Activated B cell treated with CpG ODN at 0.5 μM for 24 hours (primary cell): ENCODE measurements at regions not wholly inside any gene's neighbourhood (a gene's known extent, or its start where the extent isn't known, plus 50 kb on each side); places are given as distances from the start of the nearest gene placed in this dataset.

Experiments
- ATAC-seq: fragments of 200-7000 bp; cut with Tn5 transposase; one replicate; pipeline ENCODE4 v1.10.0; 2021; ENCODE audit warnings: low read depth, mild to moderate bottlenecking, moderate library complexity
- CTCF ChIA-PET: fragments of 350-600 bp; sonication (Branson Sonifier 250); formaldehyde crosslinking; loops from one replicate; lab custom pipeline; 2021; ENCODE audit warnings: antibody characterized with exemption; lab: Charles Lee
- POLR2A ChIA-PET: fragments of 350-600 bp; sonication (Branson Sonifier 250); formaldehyde crosslinking; loops from one replicate; lab custom pipeline; 2021; ENCODE audit warnings: antibody characterized with exemption; lab: Charles Lee
- DNase-seq: peaks from one replicate; pipeline ENCODE4 v3.0.0; 2022
- H3K27ac Mint-ChIP-seq: one replicate; pipeline ENCODE4 v1.8.0; 2020; ENCODE audit warnings: mixed read lengths
- H3K27me3 Mint-ChIP-seq: one replicate; pipeline ENCODE4 v1.8.0; 2021; ENCODE audit warnings: mixed read lengths
- H3K36me3 Mint-ChIP-seq: one replicate; pipeline ENCODE4 v1.8.0; 2021; ENCODE audit warnings: low read depth, mixed read lengths
- H3K4me1 Mint-ChIP-seq: one replicate; pipeline ENCODE4 v1.8.0; 2021; ENCODE audit warnings: mixed read lengths
- H3K4me3 Mint-ChIP-seq: one replicate; pipeline ENCODE4 v1.8.0; 2020; ENCODE audit warnings: mild to moderate bottlenecking, mixed read lengths
- H3K9me3 Mint-ChIP-seq: one replicate; pipeline ENCODE4 v1.8.0; 2020; ENCODE audit warnings: mixed read lengths
- intact Hi-C: fragments of 100-400 bp; cut with micrococcal nuclease; formaldehyde crosslinking; loops from one replicate; pipeline ENCODE4 v1.15.1; 2024
- TF ChIP-seq, protein P1 (sequence below): fragments of 200-600 bp; IDR thresholded peaks from one replicate; pipeline ENCODE4 v1.8.0; 2022; ENCODE audit warnings: antibody characterized with exemption, mild to moderate bottlenecking

- ChIA-PET POLR2A (no interaction called here), CTCF (no interaction called here)
- TF ChIP-seq, protein P1, sequence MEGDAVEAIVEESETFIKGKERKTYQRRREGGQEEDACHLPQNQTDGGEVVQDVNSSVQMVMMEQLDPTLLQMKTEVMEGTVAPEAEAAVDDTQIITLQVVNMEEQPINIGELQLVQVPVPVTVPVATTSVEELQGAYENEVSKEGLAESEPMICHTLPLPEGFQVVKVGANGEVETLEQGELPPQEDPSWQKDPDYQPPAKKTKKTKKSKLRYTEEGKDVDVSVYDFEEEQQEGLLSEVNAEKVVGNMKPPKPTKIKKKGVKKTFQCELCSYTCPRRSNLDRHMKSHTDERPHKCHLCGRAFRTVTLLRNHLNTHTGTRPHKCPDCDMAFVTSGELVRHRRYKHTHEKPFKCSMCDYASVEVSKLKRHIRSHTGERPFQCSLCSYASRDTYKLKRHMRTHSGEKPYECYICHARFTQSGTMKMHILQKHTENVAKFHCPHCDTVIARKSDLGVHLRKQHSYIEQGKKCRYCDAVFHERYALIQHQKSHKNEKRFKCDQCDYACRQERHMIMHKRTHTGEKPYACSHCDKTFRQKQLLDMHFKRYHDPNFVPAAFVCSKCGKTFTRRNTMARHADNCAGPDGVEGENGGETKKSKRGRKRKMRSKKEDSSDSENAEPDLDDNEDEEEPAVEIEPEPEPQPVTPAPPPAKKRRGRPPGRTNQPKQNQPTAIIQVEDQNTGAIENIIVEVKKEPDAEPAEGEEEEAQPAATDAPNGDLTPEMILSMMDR: no peak
- intact Hi-C loops: no loop called here
- H3K27ac Mint-ChIP-seq: no peak overlapping the region
- H3K36me3 Mint-ChIP-seq: no peaks in the 10 kb centered on the region
- no peak for ATAC-seq
- no peaks in the 10 kb centered on the region for H3K27me3 Mint-ChIP-seq
- peaks cover 3% of the 10 kb centered on the region for H3K9me3 Mint-ChIP-seq
- no peaks in the 10 kb centered on the region for H3K4me1 Mint-ChIP-seq
- no peak for DNase-seq
- H3K4me3 Mint-ChIP-seq: no peak overlapping the region
Measured at GRCh38 chr12:16962889-16963288, 356.9 kb upstream of the LMO3 start.

DNA sequence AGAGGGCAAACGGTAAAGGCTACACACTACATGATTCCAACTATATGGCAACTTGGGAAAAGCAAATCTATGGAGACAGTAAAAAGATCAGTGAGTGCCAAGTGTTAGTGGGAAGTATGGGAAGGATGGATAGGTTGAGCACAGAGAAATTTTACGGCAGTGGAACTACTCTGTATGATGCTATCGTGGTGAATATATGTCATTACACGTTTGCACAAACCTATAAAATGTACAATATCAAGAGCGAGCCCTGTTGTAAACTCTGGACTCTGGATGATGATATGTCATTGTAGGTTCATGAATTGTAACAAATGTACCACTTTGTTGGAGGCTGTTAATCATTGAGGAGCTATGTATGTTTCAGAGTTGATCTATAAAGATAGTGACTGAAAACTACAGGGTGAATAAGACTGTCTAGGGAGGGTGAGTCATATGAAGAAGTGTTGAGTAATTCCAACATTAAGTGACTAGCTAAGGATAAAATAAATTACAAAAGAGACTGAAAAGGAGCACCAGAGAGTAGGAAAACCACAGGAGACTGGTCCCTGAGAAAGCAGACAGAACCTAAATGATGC, 349.2 kb upstream of the LMO3 start:
- no peaks in the 10 kb centered on the region for H3K36me3 Mint-ChIP-seq
- ChIA-PET POLR2A (no interaction called here), CTCF (no interaction called here)
- intact Hi-C loops: no loop called here
- DNase-seq (no peak), ATAC-seq (no peak)
- H3K27ac Mint-ChIP-seq: no peak overlapping the region
- H3K9me3 Mint-ChIP-seq: peaks cover 2% of the 10 kb centered on the region
- H3K27me3 Mint-ChIP-seq: no peaks in the 10 kb centered on the region
- TF ChIP-seq, protein P1: no peak
- no peaks in the 10 kb centered on the region for H3K4me1 Mint-ChIP-seq
- H3K4me3 Mint-ChIP-seq: no peak overlapping the region

GRCh38 chr12:16949871-16950667, 344.1 kb upstream of the LMO3 start:
- DNase-seq (no peak), ATAC-seq (no peak)
- no peak overlapping the region for H3K4me3 Mint-ChIP-seq
- TF ChIP-seq, protein P1: no peak
- POLR2A ChIA-PET: no interaction called here
- no peak overlapping the region for H3K27ac Mint-ChIP-seq
- intact Hi-C loops: no loop called here
- H3K36me3 Mint-ChIP-seq: no peaks in the 10 kb centered on the region
- H3K4me1 Mint-ChIP-seq: no peaks in the 10 kb centered on the region
- H3K9me3 Mint-ChIP-seq: peaks cover 2% of the 10 kb centered on the region
- CTCF ChIA-PET: no interaction called here
- H3K27me3 Mint-ChIP-seq: no peaks in the 10 kb centered on the region

GRCh38 chr12:16949371-16949770, 343.4 kb upstream of the LMO3 start:
- CTCF ChIA-PET: no interaction called here
- Mint-ChIP-seq H3K27me3 (no peaks in the 10 kb centered on the region), H3K27ac (no peak overlapping the region), H3K4me3 (no peak overlapping the region), H3K4me1 (no peaks in the 10 kb centered on the region), H3K36me3 (no peaks in the 10 kb centered on the region), H3K9me3 (peaks cover 2% of the 10 kb centered on the region)
- POLR2A ChIA-PET: no interaction called here
- intact Hi-C loops: no loop called here
- DNase-seq (no peak), ATAC-seq (no peak)
- TF ChIP-seq, protein P1: no peak

- CTCF ChIA-PET: no interaction called here
- no peaks in the 10 kb centered on the region for H3K36me3 Mint-ChIP-seq
- H3K9me3 Mint-ChIP-seq: peaks cover 2% of the 10 kb centered on the region
- TF ChIP-seq, protein P1: no peak
- ATAC-seq (no peak), DNase-seq (no peak)
- H3K4me3 Mint-ChIP-seq: no peak overlapping the region
- H3K27ac Mint-ChIP-seq: no peak overlapping the region
- no peaks in the 10 kb centered on the region for H3K27me3 Mint-ChIP-seq
- intact Hi-C loops: no loop called here
- no peaks in the 10 kb centered on the region for H3K4me1 Mint-ChIP-seq
- POLR2A ChIA-PET: no interaction called here
Measured at GRCh38 chr12:16946704-16947103, 340.7 kb upstream of the LMO3 start.
